ENCODE measurements at regions not wholly inside any gene's neighbourhood (a gene's known extent, or its start where the extent isn't known, plus 50 kb on each side); places are given as distances from the start of the nearest gene placed in this dataset.

GRCh38 chr13:31395090-31395489 lies 195.3 kb downstream of the B3GLCT start (continued):
- no peak for TF ChIP-seq E4F1 (IDR thresholded peaks at IDR 0.05; ENCODE audit: borderline replicate concordance, partially characterized antibody)
- no peak for TF ChIP-seq TAF1 (IDR thresholded peaks at IDR 0.05; ENCODE audit: borderline replicate concordance, low read depth, low read length)
- TF ChIP-seq PAX8 (IDR thresholded peaks at IDR 0.05) = no peak
- no peak for TF ChIP-seq EP300 (IDR thresholded peaks at IDR 0.05; ENCODE audit: borderline replicate concordance in 1 of 2, control insufficient read depth in 1 of 2, low read depth in 2 of 2, low read length in 2 of 2)
- no peak for TF ChIP-seq SUZ12 (IDR thresholded peaks at IDR 0.05; ENCODE audit: unreplicated experiment)
- TF ChIP-seq ZZZ3 (IDR thresholded peaks at IDR 0.05; ENCODE audit: control insufficient read depth, insufficient read length, low read depth) = no peak
- no peak for TF ChIP-seq POU2F2 (IDR thresholded peaks at IDR 0.05; ENCODE audit: borderline replicate concordance, low read depth, low read length)
- no peak for TF ChIP-seq CREB1 (IDR thresholded peaks at IDR 0.05; ENCODE audit: low read depth)
- no peak for TF ChIP-seq RBBP5 (conservative IDR thresholded peaks at IDR 0.05)
- no peak for TF ChIP-seq IRF5 (IDR thresholded peaks at IDR 0.05; ENCODE audit: borderline replicate concordance)
- no peak for TF ChIP-seq ZNF217 (IDR thresholded peaks at IDR 0.05)

GRCh38 chr13:31399690-31400089 lies 199.9 kb downstream of the B3GLCT start:
- CTCF ChIA-PET = no interaction called here
- no peaks in the 10 kb centered on the region for H3K27me3 ChIP-seq (replicated peaks in 1 of 2; ENCODE audit: control insufficient read depth in 2 of 2, insufficient read depth in 2 of 2, low read length in 1 of 2)
- SMC1A ChIA-PET (ENCODE audit: uncharacterized antibody, unreplicated experiment) = no interaction called here
- no peak overlapping the region for H3K27ac ChIP-seq (ENCODE audit: control insufficient read depth, insufficient read depth)
- RAD21 ChIA-PET (ENCODE audit: unreplicated experiment) = no interaction called here
- H3K36me3 ChIP-seq (ENCODE audit: control insufficient read depth in 2 of 2, insufficient read depth in 2 of 2, low read length in 1 of 2) = no peaks in the 10 kb centered on the region
- no peak for FAIRE-seq
- intact Hi-C loops (cut with micrococcal nuclease; ENCODE audit: unreplicated experiment) (no loop called here), in situ Hi-C loops (cut with MboI) (no loop called here)
- H3K4me1 ChIP-seq (ENCODE audit: control insufficient read depth, insufficient read depth, low read length) = no peaks in the 10 kb centered on the region
- no TSS peak for BruUV-seq (replicated peaks)
- no peaks in the 10 kb centered on the region for H3K9me3 ChIP-seq (replicated peaks; ENCODE audit: control insufficient read depth, insufficient read depth, low read length)
- H3K9ac ChIP-seq (ENCODE audit: control insufficient read depth, insufficient read depth, low read length) = no peak overlapping the region
- no peak overlapping the region for H2AFZ ChIP-seq (ENCODE audit: control insufficient read depth, low read depth, low read length)
- ATAC-seq = no peak
- no peak overlapping the region for H3K4me3 ChIP-seq
- POLR2A ChIA-PET = no interaction called here
- H3K79me2 ChIP-seq (ENCODE audit: control insufficient read depth, insufficient read depth, low read length) = no peaks in the 10 kb centered on the region
- DNase-seq (ENCODE audit: low read depth, low spot score) = no peak
- no peaks in the 10 kb centered on the region for H4K20me1 ChIP-seq (ENCODE audit: control insufficient read depth, insufficient read depth)
- no peak overlapping the region for H3K4me2 ChIP-seq (ENCODE audit: control insufficient read depth, insufficient read depth)
- TF ChIP-seq NR2C1 (IDR thresholded peaks at IDR 0.05) (no peak), LARP7 (IDR thresholded peaks at IDR 0.05) (no peak), ZNF207 (IDR thresholded peaks at IDR 0.05; ENCODE audit: borderline replicate concordance) (no peak), NBN (IDR thresholded peaks at IDR 0.05) (no peak), NFXL1 (IDR thresholded peaks at IDR 0.05; ENCODE audit: borderline replicate concordance) (no peak), MAX (IDR thresholded peaks at IDR 0.05; ENCODE audit: low read depth, low read length) (no peak), PBX3 (IDR thresholded peaks at IDR 0.05; ENCODE audit: insufficient replicate concordance, low read depth, low read length) (no peak), E2F4 (IDR thresholded peaks at IDR 0.05; ENCODE audit: low read depth, low read length) (no peak), DPF2 (IDR thresholded peaks at IDR 0.05) (no peak), MTA2 (IDR thresholded peaks at IDR 0.05; ENCODE audit: low read depth) (no peak)

Data from GM12878 (cell line).